HG02759 (cell line): ENCODE measurements at regions not wholly inside any gene's neighbourhood (a gene's known extent, or its start where the extent isn't known, plus 50 kb on each side); places are given as distances from the start of the nearest gene placed in this dataset.
A peak's percentile ranks its signal among the peaks of the same experiment; 100 is the strongest.
"Not testable (repeated sequence)": the region's sequence is repeated elsewhere in the genome, so short reads cannot be mapped to it uniquely, and the experiment has no call there.

Experiments
- ATAC-seq: cut with Tn5 transposase; IDR thresholded peaks from one replicate; pipeline ENCODE4 v1.9.1; 2021; ENCODE audit warnings: mild to moderate bottlenecking, moderate library complexity; ENCODE audit not compliant: unreplicated experiment

DNA sequence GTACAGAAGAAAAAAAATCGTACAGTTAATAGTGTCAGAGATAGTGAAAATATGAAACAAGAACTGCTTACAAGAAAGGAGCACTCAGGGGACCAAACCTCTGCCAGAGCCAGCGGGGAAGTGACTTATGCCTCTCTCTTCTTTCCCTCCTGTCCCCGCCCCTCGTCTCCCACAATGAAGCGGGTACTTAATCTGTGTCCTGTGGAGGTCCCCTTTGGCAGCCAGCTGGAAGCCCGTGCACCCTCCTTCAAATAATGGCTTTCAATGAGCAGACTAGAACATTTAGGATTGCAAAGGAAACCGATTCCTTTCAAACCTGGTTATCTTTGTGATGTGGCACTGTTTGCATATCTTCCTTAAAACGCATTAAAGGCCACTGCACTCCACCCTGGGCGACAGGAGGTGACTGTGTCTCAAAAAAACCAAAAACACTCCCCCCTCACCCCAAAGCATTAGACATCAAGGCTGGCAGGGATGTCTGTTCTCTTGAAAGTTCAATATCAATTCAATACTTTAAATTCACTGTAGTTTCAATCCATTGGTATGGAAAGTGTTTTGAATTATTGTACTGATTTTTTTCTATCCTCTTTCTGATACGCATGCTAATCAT, 51.7 kb downstream of the PPIAL4C start:
- not testable (repeated sequence) for ATAC-seq

DNA sequence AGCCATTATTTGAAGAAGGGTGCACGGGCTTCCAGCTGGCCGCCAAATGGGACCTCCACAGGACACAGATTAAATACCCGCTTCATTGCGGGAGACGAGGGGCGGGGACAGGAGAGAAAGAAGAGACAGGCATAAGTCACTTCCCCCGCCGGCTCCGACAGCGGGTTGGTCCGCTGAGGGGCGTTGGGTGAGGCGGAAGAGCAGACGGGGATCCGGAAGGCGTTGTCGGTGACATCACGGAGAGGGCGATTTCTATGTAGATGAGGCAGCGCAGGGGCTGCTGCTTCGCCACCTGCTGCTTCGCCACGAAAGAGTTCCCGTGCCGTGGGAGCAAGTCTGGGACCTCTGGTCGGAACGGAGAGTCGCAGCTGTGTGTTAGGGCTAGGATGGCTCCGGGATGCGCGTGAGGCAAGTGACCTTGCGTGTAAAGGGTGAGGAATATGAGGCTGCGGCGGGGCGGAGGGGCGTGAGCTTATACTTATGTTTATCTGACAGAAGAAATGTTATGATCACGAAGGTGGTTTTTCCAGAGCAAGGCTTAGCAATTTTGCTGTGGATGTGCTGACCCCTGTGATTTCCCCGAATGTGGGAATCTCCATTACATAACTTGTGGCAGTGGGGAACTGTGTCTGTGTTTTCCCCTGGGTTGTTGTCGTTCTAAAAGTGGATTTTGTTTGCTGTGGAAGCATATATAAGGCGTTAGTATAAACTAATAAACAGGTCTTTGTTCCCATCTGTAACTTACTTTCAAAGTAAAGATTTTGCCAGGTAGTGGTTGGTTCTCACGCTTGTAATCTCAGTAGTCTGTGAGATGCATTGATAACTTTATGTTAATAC, 52.9 kb downstream of the PPIAL4C start:
- peak; percentile 92 for ATAC-seq

DNA sequence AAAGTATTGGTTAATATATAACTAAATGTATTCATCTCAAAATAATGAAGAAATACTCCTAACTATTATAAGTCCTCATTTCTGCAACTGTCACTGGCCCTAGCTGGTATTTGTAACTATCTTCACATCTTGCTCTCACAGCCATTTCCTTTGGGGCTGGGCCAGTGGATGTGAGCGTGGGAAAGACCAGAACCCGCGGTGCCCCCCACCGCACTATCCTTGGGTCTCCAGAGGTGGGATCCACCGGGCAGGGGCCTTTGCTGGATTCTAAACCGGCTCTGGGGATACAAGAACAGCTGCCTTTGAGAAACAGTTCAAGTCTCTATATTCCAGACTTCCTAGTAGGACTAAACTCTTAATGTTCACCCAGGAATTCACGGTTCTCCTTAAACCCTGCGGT, 54.8 kb downstream of the PPIAL4C start:
- not testable (repeated sequence) for ATAC-seq

DNA sequence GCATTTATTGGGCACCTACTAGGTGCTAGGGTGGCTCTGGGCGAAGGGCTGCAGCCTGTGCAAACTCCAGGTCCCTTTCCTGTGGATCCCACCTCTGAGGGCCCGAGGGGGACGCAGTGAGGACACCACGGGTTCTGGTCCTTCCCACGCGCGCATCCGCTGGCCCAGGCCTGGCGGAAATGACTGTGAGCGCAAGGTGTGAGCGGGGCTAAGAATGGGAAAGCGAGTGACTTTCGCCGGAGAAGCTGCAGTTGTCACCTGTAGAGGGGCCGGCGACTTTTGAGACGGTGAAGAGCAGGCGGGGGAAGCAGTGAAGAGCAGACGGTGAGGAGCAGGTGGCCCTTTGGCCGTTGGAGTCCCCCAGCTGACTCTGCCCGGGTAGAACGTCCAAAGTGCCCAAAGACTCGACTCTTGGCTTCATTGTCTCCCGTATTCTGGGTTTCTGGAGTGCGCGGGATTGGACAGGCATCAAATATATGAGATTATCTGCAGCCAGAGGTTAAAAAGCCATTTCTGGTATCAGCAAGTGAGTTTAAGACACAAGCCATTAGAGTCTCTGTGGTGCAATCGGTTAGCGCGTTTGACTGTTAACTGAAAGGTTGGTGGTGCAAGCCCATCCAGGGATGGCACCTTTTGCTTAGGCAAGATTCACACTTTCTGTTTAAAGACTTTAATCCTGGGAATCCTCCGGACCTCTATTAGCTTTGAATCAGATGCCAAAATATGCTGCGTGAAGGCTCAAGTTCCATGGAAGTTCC, 55.4 kb downstream of the PPIAL4C start:
- not testable (repeated sequence) for ATAC-seq

DNA sequence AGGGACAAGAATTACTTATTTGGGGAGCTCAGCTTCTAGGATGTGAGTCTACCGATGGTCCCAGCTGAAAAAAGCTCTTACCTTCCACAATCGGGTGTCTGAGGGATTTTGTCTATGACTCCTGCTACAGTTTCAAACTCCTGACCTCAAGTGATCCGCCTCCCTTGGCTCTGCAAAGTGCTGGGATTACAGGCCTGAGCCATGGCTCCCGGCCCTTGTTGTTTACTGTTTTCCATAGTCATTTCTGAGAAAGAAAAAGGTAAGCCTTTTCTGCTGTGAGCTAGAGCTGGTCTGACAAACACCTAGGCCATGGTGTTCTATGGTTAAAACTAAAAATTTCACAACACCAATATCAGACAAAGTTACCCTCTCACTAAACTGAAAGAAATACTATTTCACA, 57.5 kb downstream of the PPIAL4C start:
- not testable (repeated sequence) for ATAC-seq

DNA sequence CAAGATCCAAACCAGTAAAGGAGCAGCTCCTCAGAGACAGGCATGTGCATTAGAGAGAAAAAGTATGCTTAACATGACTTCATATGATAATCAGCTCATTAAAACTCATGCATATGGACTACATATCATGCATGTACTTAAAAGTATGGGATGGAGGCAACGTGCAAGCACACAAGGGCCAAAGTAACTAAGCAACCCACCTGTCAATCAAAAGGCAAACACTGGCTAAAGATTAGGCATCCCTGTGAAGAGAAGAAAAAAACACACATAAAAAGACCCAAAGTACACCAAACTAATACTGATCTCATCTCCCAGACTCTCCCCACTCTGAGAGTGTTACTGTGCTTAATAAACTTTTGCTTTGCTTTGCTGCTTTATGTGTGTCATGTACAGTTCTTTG, 61.2 kb downstream of the PPIAL4C start:
- not testable (repeated sequence) for ATAC-seq

DNA sequence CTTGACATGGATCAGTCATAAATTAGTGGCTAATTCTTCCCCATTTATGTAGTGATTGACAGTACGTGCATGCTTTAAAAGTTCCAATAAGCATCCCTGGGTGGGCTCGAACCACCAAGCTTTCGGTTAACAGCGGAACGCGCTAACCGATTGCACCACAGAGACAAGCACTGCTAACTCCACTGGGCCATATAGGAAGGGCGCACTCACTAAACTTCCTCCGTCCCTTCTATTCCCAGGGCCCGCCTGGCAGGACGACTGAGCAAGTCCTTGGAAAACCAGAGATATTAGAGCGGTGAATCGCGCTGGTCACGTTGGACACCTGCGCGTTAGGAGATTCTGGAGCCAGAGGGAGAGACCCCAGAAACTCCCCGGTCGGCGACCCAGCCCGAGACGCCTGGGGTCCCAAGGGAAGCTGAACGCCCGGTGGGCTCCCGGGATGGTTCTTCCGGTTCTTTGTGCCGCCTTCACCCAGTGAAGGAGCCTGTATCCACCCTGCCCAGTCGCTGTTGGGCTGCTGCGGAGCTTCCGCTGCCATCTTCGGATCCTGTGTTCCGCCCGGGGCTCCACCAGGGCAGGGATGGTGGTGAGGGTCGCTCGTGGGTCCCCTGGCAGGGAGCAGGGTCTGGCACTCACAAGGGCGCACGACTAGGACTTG, 62.8 kb downstream of the PPIAL4C start:
- ATAC-seq, result not testable (repeated sequence)

DNA sequence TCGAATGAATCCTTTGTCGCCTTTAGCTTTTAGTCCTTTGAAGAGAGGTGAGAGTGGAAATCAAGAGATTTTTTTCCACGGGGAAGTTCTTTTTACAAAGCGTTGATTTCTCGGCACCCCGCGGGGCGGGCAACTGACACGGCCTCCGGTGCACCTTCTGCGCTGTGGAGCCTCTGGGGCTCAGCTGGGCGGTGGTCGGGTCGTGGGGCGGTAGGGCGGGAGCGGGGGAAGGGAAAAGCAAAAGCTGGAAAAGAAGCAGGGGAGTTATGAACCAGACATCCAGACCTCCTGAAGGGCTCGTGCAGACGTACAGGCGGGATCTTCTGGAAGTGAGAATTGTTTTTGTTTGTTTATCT, 63.3 kb downstream of the PPIAL4C start:
- ATAC-seq, result not testable (repeated sequence)

DNA sequence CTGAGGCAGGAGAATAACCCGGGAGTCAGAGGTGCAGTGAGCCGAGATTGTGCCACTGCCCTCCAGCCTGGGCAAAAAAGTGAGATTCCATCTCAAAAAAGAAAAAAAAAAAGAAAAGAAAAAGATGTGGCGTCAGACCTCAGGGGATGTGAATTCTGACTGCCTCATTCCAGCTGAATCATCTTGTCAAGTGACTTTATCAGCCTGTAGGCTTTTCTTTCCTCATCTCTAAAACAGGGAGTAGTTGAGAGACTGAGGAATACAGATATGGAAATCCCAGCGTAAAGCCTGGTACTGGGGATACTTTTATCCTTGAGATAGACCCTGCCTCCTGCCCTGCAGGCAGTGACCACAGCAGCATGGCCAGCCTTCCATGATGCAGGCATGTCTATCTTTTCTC, 74.1 kb downstream of the PPIAL4C start:
- ATAC-seq, result not testable (repeated sequence)

DNA sequence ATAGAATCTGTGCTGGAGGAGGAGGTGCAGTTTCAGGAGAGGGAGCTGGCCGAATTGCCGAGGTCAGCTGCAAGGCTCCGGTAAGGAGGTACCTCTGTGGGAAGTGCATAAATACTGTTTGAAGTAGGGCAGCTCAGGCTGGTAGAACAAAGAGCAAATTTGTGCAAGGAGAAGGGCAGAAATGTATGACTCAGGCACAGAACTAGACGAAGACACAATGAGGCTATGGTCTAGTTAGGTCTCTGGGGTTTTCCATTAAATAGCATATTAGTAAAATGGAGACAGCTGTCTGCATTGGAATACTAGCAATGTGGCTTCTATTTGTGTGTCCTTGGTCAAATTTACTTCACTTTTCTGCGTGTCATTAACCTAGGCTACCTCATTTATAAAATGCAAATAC, 74.5 kb downstream of the PPIAL4C start:
- not testable (repeated sequence) for ATAC-seq

DNA sequence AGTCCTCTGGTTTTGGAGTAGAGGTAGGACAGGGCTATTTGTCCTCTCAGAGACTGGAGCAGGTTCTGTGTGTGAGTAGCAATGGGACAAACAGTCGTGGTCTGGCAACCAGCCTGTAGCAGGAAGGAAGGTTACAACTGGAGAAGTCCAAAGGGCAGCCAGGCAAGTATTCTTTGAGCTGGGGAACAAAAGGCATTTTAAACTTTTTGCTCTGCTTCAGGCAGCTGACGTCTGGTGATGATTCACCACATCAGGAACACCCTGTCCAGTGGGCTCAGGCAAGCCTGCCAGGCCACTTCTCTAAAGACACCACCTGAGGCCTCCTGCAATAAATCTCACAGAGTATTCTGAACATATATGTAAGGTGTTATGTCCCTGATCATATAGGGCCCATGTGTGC, 81.0 kb downstream of the PPIAL4C start:
- not testable (repeated sequence) for ATAC-seq

DNA sequence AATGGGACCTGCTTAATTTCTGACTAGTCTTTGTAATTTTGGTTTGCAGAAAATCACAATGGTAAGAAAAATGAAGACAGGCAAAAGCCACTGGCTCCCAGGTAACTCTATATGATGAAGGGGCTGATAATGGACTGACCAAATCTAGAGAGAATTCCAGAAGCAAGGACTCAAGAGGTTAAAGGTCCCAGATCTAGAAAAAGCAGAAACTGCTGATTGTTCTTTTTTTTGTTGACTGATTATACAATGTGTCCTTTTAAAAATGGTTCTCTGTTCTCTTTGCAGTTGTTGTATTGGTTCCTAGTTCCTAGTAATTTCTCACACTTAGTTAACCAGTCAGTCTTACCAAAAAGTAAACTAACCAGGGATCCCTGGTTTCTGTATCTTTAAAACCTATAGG, 81.4 kb downstream of the PPIAL4C start:
- ATAC-seq, result not testable (repeated sequence)

DNA sequence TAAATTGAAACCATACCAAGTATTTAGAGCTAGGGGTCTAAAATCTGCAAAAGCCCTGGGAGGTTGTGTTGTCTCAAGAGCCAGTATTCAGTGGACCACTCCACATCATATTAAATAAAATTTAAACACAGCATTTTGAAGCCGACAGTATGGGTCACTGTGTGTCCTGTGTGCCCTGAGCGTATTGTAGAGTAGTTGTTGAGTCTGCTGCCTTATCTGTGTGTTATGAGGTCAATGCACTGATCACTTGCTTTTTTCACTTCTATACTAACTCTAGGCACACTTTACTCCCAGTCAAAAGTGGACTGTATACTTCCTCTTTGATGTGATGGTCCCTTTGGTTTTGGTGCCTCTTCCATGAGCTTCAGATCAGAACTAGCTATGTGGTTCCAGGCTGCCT, 81.9 kb downstream of the PPIAL4C start:
- not testable (repeated sequence) for ATAC-seq

DNA sequence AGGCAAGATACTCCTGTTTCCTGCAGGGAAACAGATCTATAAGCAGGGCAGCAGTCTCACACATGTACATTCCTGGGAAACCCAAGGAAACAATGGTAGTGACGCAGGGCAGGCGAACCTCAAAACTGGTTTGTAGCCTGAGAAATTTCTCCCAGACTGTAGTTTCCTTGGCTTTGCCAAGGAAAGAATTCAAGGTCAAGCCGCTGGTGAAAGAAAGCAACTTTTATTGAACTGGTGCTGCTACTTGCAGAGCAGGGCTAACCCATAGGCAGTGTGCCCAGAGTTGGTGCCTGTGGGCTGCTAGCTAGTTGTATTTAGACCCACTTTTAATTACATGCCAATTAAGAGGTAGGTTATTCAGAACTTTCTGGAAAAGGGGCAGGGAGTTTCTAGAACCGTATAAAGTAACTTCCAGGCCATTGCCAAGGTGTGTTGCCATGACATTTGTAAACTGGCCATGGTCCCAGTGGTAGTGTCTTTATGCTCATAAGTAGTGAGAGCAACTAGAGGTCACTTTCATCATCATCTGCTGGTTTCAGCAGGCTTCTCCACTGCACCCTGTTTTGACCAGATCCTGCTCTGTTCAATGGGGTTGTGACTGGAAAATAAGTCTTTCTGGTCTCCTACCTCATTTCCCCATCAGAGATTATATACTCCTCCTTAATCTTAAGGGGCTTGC, 89.7 kb downstream of the PPIAL4C start:
- ATAC-seq, result not testable (repeated sequence)

DNA sequence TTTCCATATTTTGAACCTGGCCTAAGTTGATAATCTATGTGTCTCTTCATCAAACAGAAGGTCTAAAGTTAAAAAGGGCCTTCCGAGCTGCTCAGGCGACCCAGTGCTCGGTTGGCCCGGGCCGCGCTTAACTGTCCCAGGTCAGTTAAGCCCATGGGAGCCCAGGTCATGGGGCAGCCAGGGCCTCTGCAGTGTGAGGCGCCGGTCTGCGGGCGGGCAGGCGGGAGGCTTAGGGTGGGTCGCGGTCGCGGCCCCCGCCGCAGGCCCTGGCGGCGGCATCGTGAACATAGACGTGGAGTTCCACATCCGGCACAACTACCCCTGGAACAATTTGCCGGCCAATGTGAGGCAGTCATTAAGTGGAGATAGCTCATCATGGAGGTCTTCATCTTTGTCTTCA, 91.3 kb downstream of the PPIAL4C start:
- not testable (repeated sequence) for ATAC-seq

DNA sequence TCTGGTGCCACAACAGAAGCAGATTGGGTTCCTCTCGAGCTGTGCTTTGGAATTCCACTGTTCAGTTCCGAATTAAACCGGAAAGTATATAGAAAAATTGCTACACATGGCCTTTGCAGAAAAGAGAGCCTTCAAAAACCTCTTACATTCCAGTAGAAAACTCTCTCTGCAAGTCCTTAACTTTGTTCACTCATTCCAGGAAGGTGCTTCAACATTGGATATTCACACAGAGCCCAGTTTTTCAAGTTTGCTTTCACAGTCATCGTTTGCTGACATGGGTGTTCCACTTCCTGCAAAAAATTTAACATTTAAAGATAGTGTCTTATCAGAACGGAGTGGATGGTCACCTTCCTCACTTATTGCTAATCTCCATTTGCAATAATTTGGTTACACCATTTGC, 93.7 kb downstream of the PPIAL4C start:
- not testable (repeated sequence) for ATAC-seq

DNA sequence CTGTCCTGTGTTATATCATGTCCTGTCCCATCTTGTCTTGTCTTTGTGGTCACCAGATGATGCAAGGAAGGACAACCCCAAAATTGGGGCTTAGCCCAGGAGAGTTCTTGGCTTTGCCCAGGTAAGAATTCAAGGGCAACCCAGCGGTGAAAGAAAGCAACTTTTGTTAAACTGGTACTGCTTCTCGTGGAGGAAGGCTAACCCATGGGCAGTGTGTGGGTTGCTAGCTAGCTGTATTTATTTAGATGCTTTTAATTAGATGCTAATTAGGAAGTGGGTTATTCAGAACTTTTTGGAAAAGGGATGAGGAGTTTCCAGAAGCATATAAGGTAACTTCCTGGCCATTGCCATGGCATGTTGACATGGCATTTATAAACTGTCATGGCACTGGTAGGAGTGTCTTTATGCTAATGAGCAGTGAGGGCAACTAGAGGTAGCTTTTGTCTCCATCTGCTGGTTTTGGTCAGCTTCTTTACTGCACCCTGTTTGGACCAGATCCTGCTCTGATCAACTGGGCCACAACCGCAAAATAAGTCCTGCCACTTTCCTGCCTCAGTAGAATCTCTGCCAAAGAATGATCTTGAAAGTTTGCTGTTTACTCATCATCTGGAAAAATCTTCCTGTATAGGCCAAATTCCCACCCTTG, 95.8 kb upstream of the FCGR1A start:
- ATAC-seq, result not testable (repeated sequence)

DNA sequence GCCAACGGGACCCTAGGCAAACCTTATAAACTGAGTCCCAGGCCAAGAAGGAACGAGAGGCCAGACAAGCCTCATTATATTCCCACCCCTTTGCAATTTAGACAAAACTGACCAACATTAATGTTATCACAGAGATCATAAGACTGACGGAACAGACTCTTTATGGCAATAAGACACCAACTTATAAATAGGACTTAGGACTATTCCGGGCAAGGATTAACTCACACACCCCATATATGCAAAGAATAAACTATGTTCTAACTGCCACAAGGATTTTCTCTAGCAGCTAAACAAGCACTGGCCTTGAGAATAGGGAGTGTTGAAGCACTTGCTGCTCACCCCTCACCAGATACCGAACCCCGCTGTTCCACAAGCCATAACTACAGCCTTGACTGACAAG, 91.1 kb upstream of the FCGR1A start:
- ATAC-seq, result not testable (repeated sequence)

DNA sequence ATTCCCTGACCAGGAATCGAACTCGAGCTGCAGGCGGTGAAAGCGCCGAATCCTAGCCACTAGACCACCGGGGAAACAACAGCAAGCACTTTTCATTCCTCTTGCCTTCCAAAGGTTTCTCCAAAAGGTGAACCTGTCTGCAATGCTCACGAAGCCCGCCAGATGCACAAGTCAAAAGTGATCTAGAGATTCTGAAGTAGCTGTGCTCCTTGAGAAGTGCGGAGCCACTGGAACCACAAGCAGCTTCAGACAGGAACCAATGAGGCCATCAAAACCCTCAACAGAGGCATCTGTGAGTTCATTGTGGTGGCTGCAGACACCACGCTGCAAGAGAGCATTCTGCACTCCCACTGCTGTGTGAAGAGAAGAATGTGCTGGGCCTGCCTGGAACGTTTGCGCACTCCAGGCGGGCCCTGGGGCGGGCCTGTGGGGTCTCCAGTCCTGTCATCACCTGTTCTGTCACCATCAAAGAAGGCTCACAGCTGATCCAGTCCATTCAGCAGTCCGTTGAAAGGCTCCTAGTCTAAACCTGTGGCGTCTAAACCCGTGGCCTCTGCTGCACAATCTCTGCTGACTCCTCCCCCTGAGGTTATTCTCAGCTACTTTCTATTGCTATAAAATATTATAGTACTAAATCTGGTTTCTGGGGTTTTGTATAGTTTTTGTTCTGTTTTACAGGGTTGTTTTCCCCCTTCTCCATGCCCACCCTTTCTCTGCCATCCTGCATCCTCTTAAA, 89.5 kb upstream of the FCGR1A start:
- not testable (repeated sequence) for ATAC-seq
